ENCODE measurements at regions not wholly inside any gene's neighbourhood (a gene's known extent, or its start where the extent isn't known, plus 50 kb on each side); places are given as distances from the start of the nearest gene placed in this dataset.

DNA sequence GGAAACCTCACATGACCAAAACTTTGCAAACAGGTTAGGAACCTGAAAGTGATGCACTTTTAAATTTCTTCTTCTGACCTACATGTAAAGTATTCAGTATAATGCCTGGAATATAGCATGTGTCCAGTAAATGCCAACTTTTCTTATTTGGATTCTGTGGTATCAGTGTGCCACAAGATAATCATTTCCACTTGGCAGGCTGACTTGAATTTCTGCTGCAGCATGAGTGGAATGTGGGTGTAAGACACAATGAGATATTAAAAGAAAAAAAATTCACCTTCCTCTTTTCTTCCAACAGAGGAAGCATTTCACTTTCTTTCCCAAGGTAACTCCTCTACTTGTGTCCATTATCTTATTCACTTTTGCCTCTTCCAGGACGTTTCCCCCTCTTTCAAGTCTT lies 141.9 kb upstream of the PRKD1 start:
- TF ChIP-seq, protein P1, sequence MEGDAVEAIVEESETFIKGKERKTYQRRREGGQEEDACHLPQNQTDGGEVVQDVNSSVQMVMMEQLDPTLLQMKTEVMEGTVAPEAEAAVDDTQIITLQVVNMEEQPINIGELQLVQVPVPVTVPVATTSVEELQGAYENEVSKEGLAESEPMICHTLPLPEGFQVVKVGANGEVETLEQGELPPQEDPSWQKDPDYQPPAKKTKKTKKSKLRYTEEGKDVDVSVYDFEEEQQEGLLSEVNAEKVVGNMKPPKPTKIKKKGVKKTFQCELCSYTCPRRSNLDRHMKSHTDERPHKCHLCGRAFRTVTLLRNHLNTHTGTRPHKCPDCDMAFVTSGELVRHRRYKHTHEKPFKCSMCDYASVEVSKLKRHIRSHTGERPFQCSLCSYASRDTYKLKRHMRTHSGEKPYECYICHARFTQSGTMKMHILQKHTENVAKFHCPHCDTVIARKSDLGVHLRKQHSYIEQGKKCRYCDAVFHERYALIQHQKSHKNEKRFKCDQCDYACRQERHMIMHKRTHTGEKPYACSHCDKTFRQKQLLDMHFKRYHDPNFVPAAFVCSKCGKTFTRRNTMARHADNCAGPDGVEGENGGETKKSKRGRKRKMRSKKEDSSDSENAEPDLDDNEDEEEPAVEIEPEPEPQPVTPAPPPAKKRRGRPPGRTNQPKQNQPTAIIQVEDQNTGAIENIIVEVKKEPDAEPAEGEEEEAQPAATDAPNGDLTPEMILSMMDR (IDR thresholded peaks at IDR 0.05): no peak
- TF ChIP-seq EZH2 (IDR thresholded peaks at IDR 0.05) (no peak), EZH2phosphoT487 (IDR thresholded peaks at IDR 0.05) (no peak)

Data from neural progenitor cell (in vitro differentiated cells).